ELF-1 (cell line): ENCODE measurements at regions not wholly inside any gene's neighbourhood (a gene's known extent, or its start where the extent isn't known, plus 50 kb on each side); places are given as distances from the start of the nearest gene placed in this dataset.
"Not testable (repeated sequence)": the region's sequence is repeated elsewhere in the genome, so short reads cannot be mapped to it uniquely, and the experiment has no call there.

Experiments
- DNase-seq: peaks from one replicate; pipeline ENCODE4 v3.0.0-alpha.2; 2016; ENCODE audit warnings: low read depth, low spot score

- DNase-seq: peak; percentile 92
These were observed 141.3 kb upstream of the VKORC1L1 start for GRCh38 chr7:65731562-65732035.

GRCh38 chr7:65744406-65744805 is 128.5 kb upstream of the VKORC1L1 start:
- DNase-seq: no peak

GRCh38 chr7:65746398-65746669 is 126.5 kb upstream of the VKORC1L1 start:
- no peak for DNase-seq

GRCh38 chr7:65749039-65749438 is 123.8 kb upstream of the VKORC1L1 start:
- no peak for DNase-seq

GRCh38 chr7:65749518-65749917 is 123.4 kb upstream of the VKORC1L1 start:
- DNase-seq: no peak

- DNase-seq: peak; percentile 95
These were observed 122.1 kb upstream of the VKORC1L1 start for GRCh38 chr7:65750511-65751344.

- DNase-seq: not testable (repeated sequence)
These were observed 118.8 kb upstream of the VKORC1L1 start for GRCh38 chr7:65754070-65754469.

GRCh38 chr7:65758991-65759390 is 113.9 kb upstream of the VKORC1L1 start:
- DNase-seq: not testable (repeated sequence)

GRCh38 chr7:65762712-65763111 is 110.2 kb upstream of the VKORC1L1 start:
- not testable (repeated sequence) for DNase-seq

- DNase-seq: not testable (repeated sequence)
These were observed 109.8 kb upstream of the VKORC1L1 start for GRCh38 chr7:65763114-65763513.

GRCh38 chr7:65770473-65771225 is 102.2 kb upstream of the VKORC1L1 start:
- DNase-seq: peak; percentile 90

GRCh38 chr7:65771226-65771569 is 101.7 kb upstream of the VKORC1L1 start:
- not testable (repeated sequence) for DNase-seq

- DNase-seq: not testable (repeated sequence)
These were observed 96.2 kb upstream of the VKORC1L1 start for GRCh38 chr7:65776677-65777076.

- DNase-seq: not testable (repeated sequence)
These were observed 82.9 kb upstream of the VKORC1L1 start for GRCh38 chr7:65789943-65790342.

- not testable (repeated sequence) for DNase-seq
These were observed 81.1 kb upstream of the VKORC1L1 start for GRCh38 chr7:65791788-65792187.

GRCh38 chr7:65792726-65793125 is 80.1 kb upstream of the VKORC1L1 start:
- DNase-seq: not testable (repeated sequence)

GRCh38 chr7:65794671-65795391 is 78.0 kb upstream of the VKORC1L1 start:
- DNase-seq: peak; percentile 63

GRCh38 chr7:65795392-65795716 is 77.5 kb upstream of the VKORC1L1 start:
- DNase-seq: not testable (repeated sequence)

GRCh38 chr7:65796205-65796604 is 76.7 kb upstream of the VKORC1L1 start:
- no peak for DNase-seq

GRCh38 chr7:65797086-65797485 is 75.8 kb upstream of the VKORC1L1 start:
- DNase-seq: not testable (repeated sequence)

- DNase-seq: not testable (repeated sequence)
These were observed 75.3 kb upstream of the VKORC1L1 start for GRCh38 chr7:65797566-65797965.
